K562 (cell line): ENCODE measurements at regions not wholly inside any gene's neighbourhood (a gene's known extent, or its start where the extent isn't known, plus 50 kb on each side); places are given as distances from the start of the nearest gene placed in this dataset.

ENCODE experiments used
- ADNP ChIP-seq: fragments of 200-800 bp; sonication (Bioruptor generic); IDR thresholded peaks from 2 replicates; pipeline ENCODE4 v1.6.1; 2016; ENCODE audit warnings: missing genetic modification characterization, missing compliant biosample characterization
- IFI16 ChIP-seq: fragments of 250-450 bp; sonication (Bioruptor Pico); IDR thresholded peaks from 2 replicates; pipeline ENCODE4 v2.1.2; 2022; ENCODE audit warnings: mild to moderate bottlenecking, inconsistent platforms
- MYBL2 ChIP-seq, 2 experiments: fragments of 450-650 bp in 1 of 2; sonication (generic) in 1 of 2; formaldehyde crosslinking in 1 of 2; IDR thresholded peaks; 2 replicates each; pipeline versions ENCODE4 v1.6.1 to v1.8.1; 2017 to 2022; ENCODE audit warnings: borderline replicate concordance in 1 of 2, inconsistent platforms in 1 of 2, low read depth in 1 of 2, mild to moderate bottlenecking in 1 of 2, missing genetic modification reagents in 1 of 2, moderate library complexity in 1 of 2
- NELFE ChIP-seq: IDR thresholded peaks from 2 replicates; pipeline ENCODE4 v1.6.1; 2011; ENCODE audit warnings: mild to moderate bottlenecking; ENCODE audit not compliant: insufficient read depth, insufficient read length
- NR2C2 ChIP-seq, 2 experiments: fragments of 200-800 bp in 1 of 2; sonication (Bioruptor generic) in 1 of 2; sonication (generic) in 1 of 2; formaldehyde crosslinking in 1 of 2; IDR thresholded peaks; 2 replicates each; pipeline versions ENCODE4 v1.6.1 to v1.8.0; 2016 to 2022; ENCODE audit warnings: mild to moderate bottlenecking in 1 of 2, missing compliant biosample characterization in 1 of 2, missing genetic modification characterization in 1 of 2, missing genetic modification reagents in 1 of 2
- SETDB1 ChIP-seq: IDR thresholded peaks from one replicate; pipeline ENCODE4 v1.6.1; 2012; ENCODE audit warnings: low read length, control low read depth, inconsistent platforms
- TBP ChIP-seq: optimal IDR thresholded peaks from 2 replicates; pipeline ENCODE3; 2011; ENCODE audit warnings: low read depth, low read length, improper control_type of control experiment
- TSHZ1 ChIP-seq: fragments of 250-450 bp; sonication (Bioruptor Pico); IDR thresholded peaks from 2 replicates; pipeline ENCODE4 v1.4.0; 2020; ENCODE audit warnings: mild to moderate bottlenecking, moderate library complexity
- ZNF197 ChIP-seq: fragments of 200-800 bp; sonication (Bioruptor generic); IDR thresholded peaks from 2 replicates; pipeline ENCODE4 v1.6.1; 2016; ENCODE audit warnings: low read depth, missing genetic modification characterization, missing compliant biosample characterization
- ZNF24 ChIP-seq: fragments of 450-650 bp; IDR thresholded peaks from 2 replicates; pipeline ENCODE4 v1.6.1; 2016
- ZNF253 ChIP-seq: fragments of 250-450 bp; sonication (Bioruptor Pico); conservative IDR thresholded peaks from 2 replicates; pipeline ENCODE4 v1.6.1; 2021; ENCODE audit warnings: mild to moderate bottlenecking
- TF ChIP-seq, protein P1 (sequence below), 2 experiments: fragments of 450-650 bp; IDR thresholded peaks; 2 replicates each; pipeline ENCODE4 v1.6.1; 2018; ENCODE audit warnings: mild to moderate bottlenecking in 2 of 2, low read depth in 1 of 2; ENCODE audit not compliant: partially characterized antibody in 2 of 2

GRCh38 chr10:108817135-108817534 lies 1106.2 kb downstream of the XPNPEP1 start (continued):
- no peak for TF ChIP-seq TSHZ1 (CRISPR knock-in tag)
- no peak for TF ChIP-seq ADNP (tag)
- no peak for TF ChIP-seq TBP
- no peak for TF ChIP-seq ZNF24
- TF ChIP-seq NELFE: no peak
- no peak for TF ChIP-seq NR2C2 (CRISPR knock-in tag; IDR thresholded peaks at IDR 0.05)
- no peak for TF ChIP-seq NR2C2 (tag; IDR thresholded peaks at IDR 0.05)
- TF ChIP-seq, protein P1, sequence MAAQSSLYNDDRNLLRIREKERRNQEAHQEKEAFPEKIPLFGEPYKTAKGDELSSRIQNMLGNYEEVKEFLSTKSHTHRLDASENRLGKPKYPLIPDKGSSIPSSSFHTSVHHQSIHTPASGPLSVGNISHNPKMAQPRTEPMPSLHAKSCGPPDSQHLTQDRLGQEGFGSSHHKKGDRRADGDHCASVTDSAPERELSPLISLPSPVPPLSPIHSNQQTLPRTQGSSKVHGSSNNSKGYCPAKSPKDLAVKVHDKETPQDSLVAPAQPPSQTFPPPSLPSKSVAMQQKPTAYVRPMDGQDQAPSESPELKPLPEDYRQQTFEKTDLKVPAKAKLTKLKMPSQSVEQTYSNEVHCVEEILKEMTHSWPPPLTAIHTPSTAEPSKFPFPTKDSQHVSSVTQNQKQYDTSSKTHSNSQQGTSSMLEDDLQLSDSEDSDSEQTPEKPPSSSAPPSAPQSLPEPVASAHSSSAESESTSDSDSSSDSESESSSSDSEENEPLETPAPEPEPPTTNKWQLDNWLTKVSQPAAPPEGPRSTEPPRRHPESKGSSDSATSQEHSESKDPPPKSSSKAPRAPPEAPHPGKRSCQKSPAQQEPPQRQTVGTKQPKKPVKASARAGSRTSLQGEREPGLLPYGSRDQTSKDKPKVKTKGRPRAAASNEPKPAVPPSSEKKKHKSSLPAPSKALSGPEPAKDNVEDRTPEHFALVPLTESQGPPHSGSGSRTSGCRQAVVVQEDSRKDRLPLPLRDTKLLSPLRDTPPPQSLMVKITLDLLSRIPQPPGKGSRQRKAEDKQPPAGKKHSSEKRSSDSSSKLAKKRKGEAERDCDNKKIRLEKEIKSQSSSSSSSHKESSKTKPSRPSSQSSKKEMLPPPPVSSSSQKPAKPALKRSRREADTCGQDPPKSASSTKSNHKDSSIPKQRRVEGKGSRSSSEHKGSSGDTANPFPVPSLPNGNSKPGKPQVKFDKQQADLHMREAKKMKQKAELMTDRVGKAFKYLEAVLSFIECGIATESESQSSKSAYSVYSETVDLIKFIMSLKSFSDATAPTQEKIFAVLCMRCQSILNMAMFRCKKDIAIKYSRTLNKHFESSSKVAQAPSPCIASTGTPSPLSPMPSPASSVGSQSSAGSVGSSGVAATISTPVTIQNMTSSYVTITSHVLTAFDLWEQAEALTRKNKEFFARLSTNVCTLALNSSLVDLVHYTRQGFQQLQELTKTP (IDR thresholded peaks at IDR 0.05; ENCODE audit: low read depth in 1 of 2, partially characterized antibody in 2 of 2): no peak
- no peak for TF ChIP-seq SETDB1
- no peak for TF ChIP-seq ZNF197
- TF ChIP-seq IFI16 (CRISPR knock-in tag): no peak
- TF ChIP-seq ZNF253 (CRISPR knock-in tag): no peak
- no peak for TF ChIP-seq MYBL2 (IDR thresholded peaks at IDR 0.05; ENCODE audit: low read depth)
- no peak for TF ChIP-seq MYBL2 (CRISPR knock-in tag; IDR thresholded peaks at IDR 0.05; ENCODE audit: borderline replicate concordance)
